SU-DHL-6 (cell line): ENCODE measurements at regions not wholly inside any gene's neighbourhood (a gene's known extent, or its start where the extent isn't known, plus 50 kb on each side); places are given as distances from the start of the nearest gene placed in this dataset.

Experiments used
- H2AFZ ChIP-seq: fragments of 200-600 bp; sonication (generic); 2 replicates; pipeline ENCODE4 v1.6.1; 2014; ENCODE audit warnings: low read depth, mild to moderate bottlenecking, moderate library complexity, mixed read lengths, antibody characterized with exemption, low read length; ENCODE audit not compliant: severe bottlenecking
- H3F3A ChIP-seq: fragments of 200-600 bp; shearing (Covaris generic); 2 replicates; pipeline ENCODE4 v1.6.0; 2016; ENCODE audit warnings: antibody characterized with exemption, mild to moderate bottlenecking; ENCODE audit not compliant: insufficient read depth
- H3K27ac ChIP-seq: fragments of 200-600 bp; sonication (generic); 2 replicates; pipeline ENCODE4 v1.5.1; 2016; ENCODE audit warnings: low read depth, mild to moderate bottlenecking, low read length, moderate library complexity, mixed read lengths
- H3K27me3 ChIP-seq: fragments of 200-600 bp; sonication (generic), shearing (Covaris generic); 2 replicates; pipeline ENCODE4 v1.6.0; 2014; ENCODE audit warnings: mild to moderate bottlenecking, low read length
- H3K36me3 ChIP-seq: fragments of 200-600 bp; sonication (generic); 2 replicates; pipeline ENCODE4 v1.6.1; 2014; ENCODE audit warnings: mild to moderate bottlenecking, low read length, mixed read lengths
- H3K4me2 ChIP-seq: fragments of 300-600, 200-600 bp; shearing (Covaris generic), sonication (generic); 2 replicates; pipeline ENCODE4 v1.6.0; 2014; ENCODE audit warnings: low read length, low read depth, mild to moderate bottlenecking; ENCODE audit not compliant: poor library complexity, severe bottlenecking
- H3K4me3 ChIP-seq: fragments of 200-600 bp; sonication (generic); 2 replicates; pipeline ENCODE4 v1.5.1; 2014; ENCODE audit warnings: antibody characterized with exemption, low read length, mild to moderate bottlenecking, mixed read lengths; ENCODE audit not compliant: insufficient read depth, poor library complexity, severe bottlenecking
- H3K79me2 ChIP-seq: fragments of 200-600 bp; sonication (generic); 2 replicates; pipeline ENCODE4 v1.6.1; 2014; ENCODE audit warnings: mild to moderate bottlenecking, low read length, moderate library complexity; ENCODE audit not compliant: insufficient read depth
- H3K9ac ChIP-seq: fragments of 200-600 bp; sonication (generic); 2 replicates; pipeline ENCODE4 v1.7.0; 2014; ENCODE audit warnings: mild to moderate bottlenecking, low read length
- H3K9me2 ChIP-seq: fragments of 200-600 bp; sonication (generic); replicated peaks from 2 replicates; pipeline ENCODE4 v1.6.1; 2014; ENCODE audit warnings: low read length; ENCODE audit not compliant: insufficient read depth
- H3K9me3 ChIP-seq: fragments of 200-600 bp; sonication (generic); 2 replicates; pipeline ENCODE4 v1.6.1; 2014; ENCODE audit warnings: low read length, mixed read lengths; ENCODE audit not compliant: insufficient read depth
- H4K20me1 ChIP-seq: fragments of 200-600 bp; sonication (generic); 2 replicates; pipeline ENCODE4 v1.6.1; 2014; ENCODE audit warnings: low read depth, mild to moderate bottlenecking, antibody characterized with exemption, low read length, moderate library complexity, mixed read lengths
- EZH2phosphoT487 ChIP-seq: fragments of 200-600 bp; sonication (generic), shearing (Covaris generic); conservative IDR thresholded peaks from 2 replicates; pipeline ENCODE4 v1.6.1; 2018; ENCODE audit warnings: mild to moderate bottlenecking, antibody characterized with exemption, low read length, moderate library complexity, mixed read lengths
- TF ChIP-seq, protein P1 (sequence below): fragments of 200-600 bp; sonication (generic); IDR thresholded peaks from one replicate; pipeline ENCODE4 v1.5.1; 2017; ENCODE audit warnings: antibody characterized with exemption, mild to moderate bottlenecking, low read length, moderate library complexity; ENCODE audit not compliant: insufficient read depth, poor library complexity, severe bottlenecking

DNA sequence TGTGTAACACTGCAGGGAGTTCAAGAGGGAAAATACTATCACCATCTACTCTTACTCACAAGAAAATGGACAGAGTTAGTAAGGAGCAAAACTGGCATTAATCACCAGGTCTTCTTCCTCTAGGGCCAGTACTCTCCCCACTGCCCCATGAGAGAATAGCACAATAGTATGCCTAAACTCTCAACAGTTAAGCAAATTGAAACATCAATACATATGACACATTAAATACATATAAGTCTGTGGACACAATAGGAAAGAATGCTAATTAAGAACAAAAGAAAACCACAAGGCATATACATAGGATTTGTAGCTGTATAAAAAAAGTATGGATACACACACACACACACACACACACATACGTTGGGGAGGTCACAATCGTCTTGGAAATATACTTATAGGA, 197.9 kb upstream of the BDNF start:
- no peak overlapping the region for H3K27ac ChIP-seq
- no peak overlapping the region for H3K4me2 ChIP-seq
- no peak overlapping the region for H2AFZ ChIP-seq
- no peaks in the 10 kb centered on the region for H3K27me3 ChIP-seq
- no peaks in the 10 kb centered on the region for H3K79me2 ChIP-seq
- H3K4me3 ChIP-seq = no peak overlapping the region
- H3K36me3 ChIP-seq = no peaks in the 10 kb centered on the region
- TF ChIP-seq EZH2phosphoT487 = no peak
- TF ChIP-seq, protein P1, sequence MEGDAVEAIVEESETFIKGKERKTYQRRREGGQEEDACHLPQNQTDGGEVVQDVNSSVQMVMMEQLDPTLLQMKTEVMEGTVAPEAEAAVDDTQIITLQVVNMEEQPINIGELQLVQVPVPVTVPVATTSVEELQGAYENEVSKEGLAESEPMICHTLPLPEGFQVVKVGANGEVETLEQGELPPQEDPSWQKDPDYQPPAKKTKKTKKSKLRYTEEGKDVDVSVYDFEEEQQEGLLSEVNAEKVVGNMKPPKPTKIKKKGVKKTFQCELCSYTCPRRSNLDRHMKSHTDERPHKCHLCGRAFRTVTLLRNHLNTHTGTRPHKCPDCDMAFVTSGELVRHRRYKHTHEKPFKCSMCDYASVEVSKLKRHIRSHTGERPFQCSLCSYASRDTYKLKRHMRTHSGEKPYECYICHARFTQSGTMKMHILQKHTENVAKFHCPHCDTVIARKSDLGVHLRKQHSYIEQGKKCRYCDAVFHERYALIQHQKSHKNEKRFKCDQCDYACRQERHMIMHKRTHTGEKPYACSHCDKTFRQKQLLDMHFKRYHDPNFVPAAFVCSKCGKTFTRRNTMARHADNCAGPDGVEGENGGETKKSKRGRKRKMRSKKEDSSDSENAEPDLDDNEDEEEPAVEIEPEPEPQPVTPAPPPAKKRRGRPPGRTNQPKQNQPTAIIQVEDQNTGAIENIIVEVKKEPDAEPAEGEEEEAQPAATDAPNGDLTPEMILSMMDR = no peak
- H3K9me3 ChIP-seq = no peaks in the 10 kb centered on the region
- no peak overlapping the region for H3K9ac ChIP-seq
- no peaks in the 10 kb centered on the region for H4K20me1 ChIP-seq
- H3K9me2 ChIP-seq = no peaks in the 10 kb centered on the region
- H3F3A ChIP-seq = no peaks in the 10 kb centered on the region

- H2AFZ ChIP-seq = no peak overlapping the region
- H3F3A ChIP-seq = no peaks in the 10 kb centered on the region
- no peaks in the 10 kb centered on the region for H3K79me2 ChIP-seq
- H3K9me2 ChIP-seq = no peaks in the 10 kb centered on the region
- H3K4me2 ChIP-seq = no peak overlapping the region
- no peaks in the 10 kb centered on the region for H3K27me3 ChIP-seq
- TF ChIP-seq, protein P1 = no peak
- no peak for TF ChIP-seq EZH2phosphoT487
- H4K20me1 ChIP-seq = no peaks in the 10 kb centered on the region
- H3K9ac ChIP-seq = no peak overlapping the region
- no peak overlapping the region for H3K27ac ChIP-seq
- no peak overlapping the region for H3K4me3 ChIP-seq
- H3K36me3 ChIP-seq = no peaks in the 10 kb centered on the region
- no peaks in the 10 kb centered on the region for H3K9me3 ChIP-seq
These were observed 195.8 kb upstream of the BDNF start for GRCh38 chr11:27896096-27896495.

- no peaks in the 10 kb centered on the region for H3K27me3 ChIP-seq
- no peak overlapping the region for H3K4me2 ChIP-seq
- no peak overlapping the region for H3K9ac ChIP-seq
- H2AFZ ChIP-seq = no peak overlapping the region
- H3K4me3 ChIP-seq = no peak overlapping the region
- H3K27ac ChIP-seq = no peak overlapping the region
- no peak for TF ChIP-seq EZH2phosphoT487
- TF ChIP-seq, protein P1 = no peak
- H3K36me3 ChIP-seq = no peaks in the 10 kb centered on the region
- H3K9me3 ChIP-seq = no peaks in the 10 kb centered on the region
- H3K79me2 ChIP-seq = no peaks in the 10 kb centered on the region
- no peaks in the 10 kb centered on the region for H3K9me2 ChIP-seq
- no peaks in the 10 kb centered on the region for H3F3A ChIP-seq
- no peaks in the 10 kb centered on the region for H4K20me1 ChIP-seq
These were observed 194.3 kb upstream of the BDNF start for GRCh38 chr11:27894552-27894951.
